Neural progenitor cell (in vitro differentiated cells): ENCODE measurements at regions not wholly inside any gene's neighbourhood (a gene's known extent, or its start where the extent isn't known, plus 50 kb on each side); places are given as distances from the start of the nearest gene placed in this dataset.

Experiments used
- DNase-seq: peaks from one replicate; pipeline ENCODE4 v3.0.0-alpha.2; 2016; ENCODE audit warnings: low spot score
- H2AFZ ChIP-seq: fragments of 200-600 bp; sonication (generic); replicated peaks from 2 replicates; pipeline ENCODE4 v1.6.1; 2016; ENCODE audit warnings: antibody characterized with exemption
- H3F3A ChIP-seq: fragments of 200-600 bp; sonication (generic); 2 replicates; pipeline ENCODE4 v1.6.1; 2016; ENCODE audit warnings: antibody characterized with exemption, low read depth
- H3K27ac ChIP-seq: fragments of 200-600 bp; sonication (generic); 2 replicates; pipeline ENCODE4 v1.5.1; 2016; ENCODE audit warnings: mild to moderate bottlenecking
- H3K27me3 ChIP-seq: fragments of 200-600 bp; sonication (generic); 2 replicates; pipeline ENCODE4 v1.6.1; 2016; ENCODE audit warnings: mild to moderate bottlenecking, moderate library complexity
- H3K36me3 ChIP-seq: fragments of 200-600 bp; sonication (generic); 2 replicates; pipeline ENCODE4 v1.5.1; 2016
- H3K4me1 ChIP-seq: fragments of 200-600 bp; sonication (generic); 2 replicates; pipeline ENCODE4 v1.6.1; 2016; ENCODE audit warnings: mixed run types
- H3K4me2 ChIP-seq: fragments of 200-600 bp; sonication (generic); 2 replicates; pipeline ENCODE4 v1.6.1; 2016
- H3K4me3 ChIP-seq: fragments of 200-600 bp; sonication (generic); 2 replicates; pipeline ENCODE4 v1.5.1; 2016
- H3K79me2 ChIP-seq: fragments of 200-600 bp; sonication (generic); 2 replicates; pipeline ENCODE4 v1.6.1; 2016; ENCODE audit warnings: low read depth
- H3K9ac ChIP-seq: fragments of 200-600 bp; sonication (generic); 2 replicates; pipeline ENCODE4 v1.6.1; 2016
- H3K9me3 ChIP-seq: fragments of 200-600 bp; sonication (generic); 2 replicates; pipeline ENCODE4 v1.5.1; 2016; ENCODE audit warnings: low read depth
- H4K20me1 ChIP-seq: fragments of 200-600 bp; sonication (generic); 2 replicates; pipeline ENCODE4 v1.6.1; 2016; ENCODE audit warnings: low read depth
- H3K27ac Mint-ChIP-seq: 3 replicates; pipeline ENCODE4 v1.8.0; 2021; ENCODE audit warnings: mixed read lengths
- H3K27me3 Mint-ChIP-seq: 2 replicates; pipeline ENCODE4 v1.8.0; 2022; ENCODE audit warnings: low read depth, mild to moderate bottlenecking, inconsistent platforms, moderate library complexity, mixed read lengths; ENCODE audit not compliant: insufficient read depth
- H3K36me3 Mint-ChIP-seq: 3 replicates; pipeline ENCODE4 v1.8.0; 2021; ENCODE audit warnings: mixed read lengths
- H3K4me1 Mint-ChIP-seq: 3 replicates; pipeline ENCODE4 v1.8.0; 2021; ENCODE audit warnings: mixed read lengths
- H3K4me3 Mint-ChIP-seq: 3 replicates; pipeline ENCODE4 v1.8.0; 2021; ENCODE audit warnings: mild to moderate bottlenecking, moderate library complexity, mixed read lengths
- H3K9me3 Mint-ChIP-seq: 3 replicates; pipeline ENCODE4 v1.8.0; 2020; ENCODE audit warnings: mixed read lengths
- CTCF ChIP-seq: fragments of 200-600 bp; sonication (generic); IDR thresholded peaks from 2 replicates; pipeline ENCODE4 v1.5.1; 2017; ENCODE audit warnings: antibody characterized with exemption, mild to moderate bottlenecking
- EZH2 ChIP-seq: fragments of 200-600 bp; sonication (generic); IDR thresholded peaks from 2 replicates; pipeline ENCODE4 v1.6.1; 2017; ENCODE audit warnings: antibody characterized with exemption, mild to moderate bottlenecking, moderate library complexity
- EZH2phosphoT487 ChIP-seq: fragments of 200-600 bp; sonication (generic); IDR thresholded peaks from 2 replicates; pipeline ENCODE4 v1.6.1; 2017; ENCODE audit warnings: antibody characterized with exemption

GRCh38 chr11:38935941-38936340, 2337.9 kb upstream of the RAG2 start:
- Mint-ChIP-seq H3K27ac (no peak overlapping the region), H3K36me3 (no peaks in the 10 kb centered on the region)

DNA sequence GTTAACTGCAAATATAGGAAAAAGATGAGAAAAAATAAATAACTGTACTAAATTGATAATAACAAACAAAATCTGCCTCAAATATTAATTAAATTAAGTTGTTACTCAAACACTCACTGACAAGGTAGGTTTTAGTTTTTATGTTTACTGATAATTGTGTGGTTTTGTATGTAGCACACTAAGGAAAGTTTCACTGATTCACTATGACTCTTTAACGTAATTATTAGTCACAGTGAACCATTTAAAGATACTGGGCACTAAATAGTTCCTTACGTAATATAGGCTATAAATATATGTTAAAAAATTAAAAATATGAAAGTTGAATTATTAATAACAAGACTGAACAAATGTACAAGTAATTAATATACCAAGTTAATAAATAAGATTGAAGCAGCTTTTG, 2330.0 kb upstream of the RAG2 start:
- H3K4me1 Mint-ChIP-seq: peaks cover 5% of the 10 kb centered on the region
- H3K27ac Mint-ChIP-seq: no peak overlapping the region
- H3K9me3 Mint-ChIP-seq: peaks cover 8% of the 10 kb centered on the region
- Histone ChIP-seq H3K79me2 (no peaks in the 10 kb centered on the region), H3K27me3 (no peaks in the 10 kb centered on the region), H3K9ac (no peak overlapping the region), H2AFZ (no peak overlapping the region), H3F3A (no peaks in the 10 kb centered on the region), H3K4me1 (no peaks in the 10 kb centered on the region), H3K4me3 (no peak overlapping the region), H3K36me3 (no peaks in the 10 kb centered on the region), H3K9me3 (no peaks in the 10 kb centered on the region), H4K20me1 (no peaks in the 10 kb centered on the region), H3K4me2 (no peak overlapping the region), H3K27ac (no peak overlapping the region)
- H3K27me3 Mint-ChIP-seq: no peaks in the 10 kb centered on the region
- no peak overlapping the region for H3K4me3 Mint-ChIP-seq
- no peak for DNase-seq
- no peaks in the 10 kb centered on the region for H3K36me3 Mint-ChIP-seq
- TF ChIP-seq CTCF (no peak), EZH2 (no peak), EZH2phosphoT487 (no peak)

More at GRCh38 chr11:38935941-38936340, 2337.9 kb upstream of the RAG2 start:
- Histone ChIP-seq H3F3A (no peaks in the 10 kb centered on the region), H4K20me1 (no peaks in the 10 kb centered on the region), H2AFZ (no peak overlapping the region), H3K27ac (no peak overlapping the region), H3K4me1 (no peaks in the 10 kb centered on the region), H3K27me3 (no peaks in the 10 kb centered on the region), H3K9ac (no peak overlapping the region), H3K79me2 (no peaks in the 10 kb centered on the region), H3K36me3 (no peaks in the 10 kb centered on the region), H3K4me2 (no peak overlapping the region), H3K9me3 (no peaks in the 10 kb centered on the region), H3K4me3 (no peak overlapping the region)
- peaks cover 7% of the 10 kb centered on the region for H3K4me1 Mint-ChIP-seq
- H3K9me3 Mint-ChIP-seq: peaks cover 4% of the 10 kb centered on the region
- no peak for DNase-seq
- no peak overlapping the region for H3K4me3 Mint-ChIP-seq
- no peaks in the 10 kb centered on the region for H3K27me3 Mint-ChIP-seq
- no peak for TF ChIP-seq EZH2phosphoT487
- TF ChIP-seq CTCF: no peak
- no peak for TF ChIP-seq EZH2

GRCh38 chr11:38924644-38925043, 2326.6 kb upstream of the RAG2 start:
- Histone ChIP-seq H3K4me1 (no peaks in the 10 kb centered on the region), H3K9me3 (no peaks in the 10 kb centered on the region), H3K27me3 (no peaks in the 10 kb centered on the region), H2AFZ (no peak overlapping the region), H3K27ac (no peak overlapping the region), H3F3A (no peaks in the 10 kb centered on the region), H3K36me3 (no peaks in the 10 kb centered on the region), H3K4me2 (no peak overlapping the region), H3K4me3 (no peak overlapping the region), H3K79me2 (no peaks in the 10 kb centered on the region), H4K20me1 (no peaks in the 10 kb centered on the region), H3K9ac (no peak overlapping the region)
- no peaks in the 10 kb centered on the region for H3K36me3 Mint-ChIP-seq
- H3K27ac Mint-ChIP-seq: no peak overlapping the region
- peaks cover 2% of the 10 kb centered on the region for H3K27me3 Mint-ChIP-seq
- peaks cover 5% of the 10 kb centered on the region for H3K4me1 Mint-ChIP-seq
- no peak for DNase-seq
- H3K9me3 Mint-ChIP-seq: peaks cover 5% of the 10 kb centered on the region
- TF ChIP-seq EZH2 (no peak), EZH2phosphoT487 (no peak), CTCF (no peak)
- no peak overlapping the region for H3K4me3 Mint-ChIP-seq
